ENCODE measurements at regions not wholly inside any gene's neighbourhood (a gene's known extent, or its start where the extent isn't known, plus 50 kb on each side); places are given as distances from the start of the nearest gene placed in this dataset.

- in situ Hi-C loops (cut with HindIII; ENCODE audit: low pct_ligation_motif_present, low sequenced_read_pairs) = no loop called here
- no peaks in the 10 kb centered on the region for H3K27me3 ChIP-seq (replicated peaks)
- H3K36me3 ChIP-seq (replicated peaks) = no peaks in the 10 kb centered on the region
- H3K4me3 ChIP-seq (ENCODE audit: low read depth, low read length) = no peak overlapping the region
- peak overlapping the region; percentile 8 for H3K27ac ChIP-seq
- TF ChIP-seq, protein P1, sequence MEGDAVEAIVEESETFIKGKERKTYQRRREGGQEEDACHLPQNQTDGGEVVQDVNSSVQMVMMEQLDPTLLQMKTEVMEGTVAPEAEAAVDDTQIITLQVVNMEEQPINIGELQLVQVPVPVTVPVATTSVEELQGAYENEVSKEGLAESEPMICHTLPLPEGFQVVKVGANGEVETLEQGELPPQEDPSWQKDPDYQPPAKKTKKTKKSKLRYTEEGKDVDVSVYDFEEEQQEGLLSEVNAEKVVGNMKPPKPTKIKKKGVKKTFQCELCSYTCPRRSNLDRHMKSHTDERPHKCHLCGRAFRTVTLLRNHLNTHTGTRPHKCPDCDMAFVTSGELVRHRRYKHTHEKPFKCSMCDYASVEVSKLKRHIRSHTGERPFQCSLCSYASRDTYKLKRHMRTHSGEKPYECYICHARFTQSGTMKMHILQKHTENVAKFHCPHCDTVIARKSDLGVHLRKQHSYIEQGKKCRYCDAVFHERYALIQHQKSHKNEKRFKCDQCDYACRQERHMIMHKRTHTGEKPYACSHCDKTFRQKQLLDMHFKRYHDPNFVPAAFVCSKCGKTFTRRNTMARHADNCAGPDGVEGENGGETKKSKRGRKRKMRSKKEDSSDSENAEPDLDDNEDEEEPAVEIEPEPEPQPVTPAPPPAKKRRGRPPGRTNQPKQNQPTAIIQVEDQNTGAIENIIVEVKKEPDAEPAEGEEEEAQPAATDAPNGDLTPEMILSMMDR (IDR thresholded peaks at IDR 0.05; ENCODE audit: low read depth, low read length, missing control alignments) = no peak
- DNase-seq = peak; percentile 43
Measured at GRCh38 chr2:144836635-144837350, 316.9 kb upstream of the ZEB2 start.

DNA sequence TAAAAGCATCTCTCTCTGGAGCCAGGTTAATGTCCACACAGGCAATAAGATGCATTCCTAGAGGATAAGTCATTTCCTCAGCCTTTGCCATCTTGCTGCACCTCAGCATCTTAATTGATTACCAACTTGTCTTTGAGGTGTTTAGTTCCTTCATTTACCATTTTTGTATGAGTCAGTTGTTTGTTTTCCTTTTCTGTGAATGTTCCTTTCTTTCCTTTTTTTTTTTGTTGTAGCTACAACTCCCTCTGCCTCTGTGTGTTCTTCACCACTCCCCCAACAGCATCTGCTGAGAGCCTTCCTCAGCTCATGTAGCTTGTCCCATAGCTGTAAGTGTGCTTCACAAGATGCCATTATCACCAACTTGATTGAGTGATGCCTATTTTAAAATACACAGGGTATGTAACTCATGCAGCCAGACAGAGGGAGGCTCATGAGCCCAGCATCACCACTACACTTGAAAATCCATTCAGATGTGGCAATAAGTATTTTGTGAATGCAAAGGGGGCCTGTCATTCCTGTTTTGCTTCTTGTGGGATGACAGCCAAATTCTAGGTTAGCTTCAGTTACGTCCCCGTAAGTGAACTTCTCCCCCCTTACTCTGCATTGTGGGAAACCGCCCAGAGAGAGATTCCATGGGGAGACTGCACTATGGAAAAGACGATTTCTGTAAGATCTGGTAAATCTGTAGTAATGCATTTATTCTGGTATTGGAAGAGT, 315.9 kb upstream of the ZEB2 start:
- Histone ChIP-seq H3K27me3 (replicated peaks) (no peaks in the 10 kb centered on the region), H3K36me3 (replicated peaks) (no peaks in the 10 kb centered on the region), H3K4me3 (ENCODE audit: low read depth, low read length) (no peak overlapping the region), H3K27ac (no peak overlapping the region)
- in situ Hi-C loops (cut with HindIII; ENCODE audit: low pct_ligation_motif_present, low sequenced_read_pairs) = no loop called here
- DNase-seq = peak; percentile 4
- TF ChIP-seq, protein P1 (IDR thresholded peaks at IDR 0.05; ENCODE audit: low read depth, low read length, missing control alignments) = no peak

DNA sequence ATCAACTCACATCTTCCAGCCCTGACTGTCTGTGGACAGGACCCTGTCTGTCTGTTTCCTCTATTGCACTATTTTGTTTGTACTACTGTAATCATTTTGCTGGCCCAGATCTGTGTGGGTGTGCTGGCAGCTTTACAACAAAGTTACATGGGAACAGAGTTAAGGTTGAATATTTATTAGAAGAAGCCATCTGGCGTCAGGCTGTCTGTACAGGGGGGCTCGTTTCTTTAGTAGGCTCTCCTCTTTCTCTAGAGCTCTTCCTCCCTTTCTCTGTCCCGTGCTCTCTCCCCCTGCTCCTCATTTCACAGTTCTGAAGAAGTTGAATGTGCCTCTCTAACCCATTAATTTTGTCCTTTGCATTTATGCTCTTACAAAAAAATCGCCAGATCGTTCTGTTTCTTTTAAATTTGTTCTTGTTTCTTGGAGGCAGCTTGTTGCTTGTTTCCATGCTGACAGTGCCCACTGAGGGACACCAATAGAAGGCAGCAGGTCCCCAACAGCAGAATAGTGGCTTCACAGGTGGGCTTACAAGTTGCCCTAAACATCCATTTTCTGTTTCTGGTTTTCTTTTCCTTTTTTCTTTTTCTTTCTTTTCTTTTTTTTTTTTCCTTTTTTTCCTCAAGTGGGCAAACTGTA, 315.2 kb upstream of the ZEB2 start:
- peak overlapping the region; percentile 81 for H3K27ac ChIP-seq
- H3K4me3 ChIP-seq (ENCODE audit: low read depth, low read length) = peak overlapping the region; percentile 10
- in situ Hi-C loops (cut with HindIII; ENCODE audit: low pct_ligation_motif_present, low sequenced_read_pairs) = no loop called here
- DNase-seq = peak; percentile 86
- TF ChIP-seq, protein P1 (IDR thresholded peaks at IDR 0.05; ENCODE audit: low read depth, low read length, missing control alignments) = no peak
- H3K27me3 ChIP-seq (replicated peaks) = no peaks in the 10 kb centered on the region
- no peaks in the 10 kb centered on the region for H3K36me3 ChIP-seq (replicated peaks)

- Histone ChIP-seq H3K27me3 (replicated peaks) (no peaks in the 10 kb centered on the region), H3K4me3 (ENCODE audit: low read depth, low read length) (no peak overlapping the region), H3K27ac (peak overlapping the region; percentile 81), H3K36me3 (replicated peaks) (no peaks in the 10 kb centered on the region)
- DNase-seq = no peak
- in situ Hi-C loops (cut with HindIII; ENCODE audit: low pct_ligation_motif_present, low sequenced_read_pairs) = no loop called here
- TF ChIP-seq, protein P1 (IDR thresholded peaks at IDR 0.05; ENCODE audit: low read depth, low read length, missing control alignments) = no peak
Measured at GRCh38 chr2:144834363-144834762, 314.4 kb upstream of the ZEB2 start.

DNA sequence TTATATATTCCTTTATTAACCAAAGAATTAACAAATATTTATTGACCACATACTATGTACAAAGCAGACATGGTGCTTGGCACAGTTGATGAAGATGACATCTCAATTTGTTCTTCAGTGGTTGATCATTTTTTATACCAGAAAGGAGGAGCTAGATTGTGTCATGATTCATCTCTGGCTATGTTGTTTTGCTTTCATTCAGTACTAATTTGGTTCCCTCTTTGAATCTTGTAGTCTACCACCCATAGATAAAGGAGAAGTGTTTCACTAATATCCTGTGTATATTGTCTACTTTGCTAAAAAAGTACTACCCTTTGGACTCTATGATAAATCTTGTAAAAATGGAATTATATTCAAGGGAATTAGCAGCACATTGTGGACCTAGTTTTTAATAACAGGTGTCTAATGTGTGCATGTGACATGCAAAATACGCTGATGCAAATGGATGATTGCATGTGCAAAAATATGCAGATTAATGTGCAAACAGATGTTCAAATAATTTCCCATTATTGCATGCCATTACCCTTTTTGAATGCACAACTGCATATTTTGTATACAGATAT, 313.2 kb upstream of the ZEB2 start:
- no peak overlapping the region for H3K27ac ChIP-seq
- no peaks in the 10 kb centered on the region for H3K27me3 ChIP-seq (replicated peaks)
- no peaks in the 10 kb centered on the region for H3K36me3 ChIP-seq (replicated peaks)
- no peak for DNase-seq
- no peak overlapping the region for H3K4me3 ChIP-seq (ENCODE audit: low read depth, low read length)
- TF ChIP-seq, protein P1 (IDR thresholded peaks at IDR 0.05; ENCODE audit: low read depth, low read length, missing control alignments) = no peak
- in situ Hi-C loops (cut with HindIII; ENCODE audit: low pct_ligation_motif_present, low sequenced_read_pairs) = no loop called here
